ENCODE measurements at regions not wholly inside any gene's neighbourhood (a gene's known extent, or its start where the extent isn't known, plus 50 kb on each side); places are given as distances from the start of the nearest gene placed in this dataset.
"Not testable (repeated sequence)": the region's sequence is repeated elsewhere in the genome, so short reads cannot be mapped to it uniquely, and the experiment has no call there.

- FAIRE-seq; DNase-seq (ENCODE audit: low spot score): not testable (repeated sequence)
Measured at GRCh38 chr3:912717-913116, 180.1 kb upstream of the CNTN6 start.

GRCh38 chr3:923161-923910 lies 169.5 kb upstream of the CNTN6 start:
- FAIRE-seq (no peak), DNase-seq (ENCODE audit: low spot score) (no peak)

GRCh38 chr3:930866-931265 lies 162.0 kb upstream of the CNTN6 start:
- no peak for FAIRE-seq
- DNase-seq (ENCODE audit: low spot score) = no peak

- no peak for DNase-seq (ENCODE audit: low spot score)
- FAIRE-seq = no peak
Measured at GRCh38 chr3:933326-933725, 159.5 kb upstream of the CNTN6 start.

GRCh38 chr3:944786-945185 lies 148.0 kb upstream of the CNTN6 start:
- no peak for FAIRE-seq
- no peak for DNase-seq (ENCODE audit: low spot score)

DNA sequence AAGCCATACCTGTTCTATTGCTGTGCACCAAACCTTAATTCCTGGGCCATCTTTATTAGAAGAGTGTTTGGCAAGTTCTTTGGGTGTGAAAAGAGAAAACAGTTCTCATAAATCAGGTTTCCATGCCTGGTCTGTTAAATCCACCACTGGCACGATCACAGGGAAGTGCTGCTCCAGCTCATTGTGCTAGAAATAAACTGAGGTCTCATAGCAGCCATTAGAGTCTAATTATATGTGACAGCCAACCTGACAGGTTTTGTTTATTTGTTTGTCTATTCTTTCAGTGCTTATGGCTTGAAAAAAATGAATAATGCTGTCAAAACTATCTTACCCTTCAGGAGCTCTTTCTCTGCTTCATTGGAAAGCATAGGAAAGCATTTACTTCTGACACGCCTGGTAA lies 147.1 kb upstream of the CNTN6 start:
- no peak for DNase-seq (ENCODE audit: low spot score)
- no peak for FAIRE-seq

DNA sequence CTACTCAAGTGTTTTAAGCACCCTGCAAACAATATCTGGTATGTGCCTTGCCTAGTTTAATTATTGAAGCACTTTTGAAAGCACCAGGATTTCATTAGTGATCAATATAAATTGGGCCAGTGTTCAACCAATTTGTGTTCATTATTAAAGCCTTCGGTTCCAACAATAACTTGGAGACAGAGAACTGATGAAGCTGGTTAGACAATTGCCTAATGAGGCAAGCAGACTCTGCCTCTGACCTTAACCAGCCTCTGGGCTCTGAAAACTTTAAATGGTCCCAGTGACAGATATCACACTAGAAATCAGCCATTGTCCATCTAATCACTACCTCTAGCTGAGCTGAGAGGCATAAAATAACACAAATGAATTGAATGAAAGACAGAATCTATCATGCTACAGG lies 139.9 kb upstream of the CNTN6 start:
- FAIRE-seq (no peak), DNase-seq (ENCODE audit: low spot score) (no peak)

- DNase-seq (ENCODE audit: low spot score) = no peak
- FAIRE-seq = no peak
Measured at GRCh38 chr3:963255-963654, 129.6 kb upstream of the CNTN6 start.

- FAIRE-seq (no peak), DNase-seq (ENCODE audit: low spot score) (no peak)
Measured at GRCh38 chr3:963755-964154, 129.1 kb upstream of the CNTN6 start.

GRCh38 chr3:965826-966225 lies 127.0 kb upstream of the CNTN6 start:
- FAIRE-seq (no peak), DNase-seq (ENCODE audit: low spot score) (no peak)

DNA sequence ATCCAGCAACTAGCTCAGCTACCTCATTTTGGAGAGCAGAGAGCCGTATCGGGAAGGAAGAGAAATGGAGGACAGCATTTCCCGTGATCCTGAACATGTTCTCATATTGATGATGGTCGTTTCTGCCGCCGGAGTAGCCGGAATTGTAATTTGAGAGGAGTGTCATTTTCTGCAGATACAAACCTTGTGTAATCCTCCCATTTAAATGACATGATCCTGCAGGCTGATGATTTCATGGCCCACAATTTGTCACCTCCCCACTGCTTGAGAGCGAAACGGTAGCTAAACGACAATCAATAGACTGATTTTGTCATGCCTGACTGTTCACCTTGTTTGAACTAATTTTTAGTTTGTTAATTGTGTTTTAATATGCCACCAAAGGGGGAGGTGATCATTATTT lies 126.5 kb upstream of the CNTN6 start:
- no peak for DNase-seq (ENCODE audit: low spot score)

GRCh38 chr3:973340-973739 lies 119.5 kb upstream of the CNTN6 start:
- no peak for FAIRE-seq
- no peak for DNase-seq (ENCODE audit: low spot score)

More for the DNA sequence above, 126.5 kb upstream of the CNTN6 start:
- no peak for FAIRE-seq

GRCh38 chr3:976006-976405 lies 116.8 kb upstream of the CNTN6 start:
- FAIRE-seq = no peak
- DNase-seq (ENCODE audit: low spot score) = no peak

- no peak for FAIRE-seq
- no peak for DNase-seq (ENCODE audit: low spot score)
Measured at GRCh38 chr3:981156-981555, 111.7 kb upstream of the CNTN6 start.

GRCh38 chr3:988785-989184 lies 104.0 kb upstream of the CNTN6 start:
- FAIRE-seq = no peak
- DNase-seq (ENCODE audit: low spot score) = no peak

DNA sequence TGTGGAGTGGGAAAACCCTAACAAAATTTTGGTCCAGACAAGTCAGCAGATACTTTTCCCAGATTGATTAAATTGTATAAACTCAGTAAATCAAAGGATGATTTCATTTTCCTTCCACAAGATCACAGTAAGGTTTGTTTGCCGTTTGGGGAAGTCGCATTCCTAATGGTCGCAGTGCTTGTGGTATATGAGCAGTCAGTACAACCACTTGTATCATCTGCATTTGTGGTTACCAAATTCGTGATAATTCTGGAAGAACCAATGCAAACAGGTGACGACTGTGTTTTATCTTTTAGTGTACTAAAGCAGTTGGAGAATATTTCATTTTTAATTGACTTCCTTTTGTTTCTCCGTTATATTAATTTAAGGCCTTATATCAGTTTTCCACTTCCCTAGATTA lies 100.0 kb upstream of the CNTN6 start:
- DNase-seq (ENCODE audit: low spot score) = no peak
- no peak for FAIRE-seq

- FAIRE-seq (no peak), DNase-seq (ENCODE audit: low spot score) (no peak)
Measured at GRCh38 chr3:1002010-1002409, 90.8 kb upstream of the CNTN6 start.

GRCh38 chr3:1007866-1008265 lies 85.0 kb upstream of the CNTN6 start:
- DNase-seq (ENCODE audit: low spot score) (no peak), FAIRE-seq (no peak)

- DNase-seq (ENCODE audit: low spot score) (no peak), FAIRE-seq (no peak)
Measured at GRCh38 chr3:1010228-1010627, 82.6 kb upstream of the CNTN6 start.

- DNase-seq (ENCODE audit: low spot score) (no peak), FAIRE-seq (no peak)
Measured at GRCh38 chr3:1015826-1016225, 77.0 kb upstream of the CNTN6 start.

GRCh38 chr3:1017870-1018269 lies 75.0 kb upstream of the CNTN6 start:
- DNase-seq (ENCODE audit: low spot score) (no peak), FAIRE-seq (no peak)

DNA sequence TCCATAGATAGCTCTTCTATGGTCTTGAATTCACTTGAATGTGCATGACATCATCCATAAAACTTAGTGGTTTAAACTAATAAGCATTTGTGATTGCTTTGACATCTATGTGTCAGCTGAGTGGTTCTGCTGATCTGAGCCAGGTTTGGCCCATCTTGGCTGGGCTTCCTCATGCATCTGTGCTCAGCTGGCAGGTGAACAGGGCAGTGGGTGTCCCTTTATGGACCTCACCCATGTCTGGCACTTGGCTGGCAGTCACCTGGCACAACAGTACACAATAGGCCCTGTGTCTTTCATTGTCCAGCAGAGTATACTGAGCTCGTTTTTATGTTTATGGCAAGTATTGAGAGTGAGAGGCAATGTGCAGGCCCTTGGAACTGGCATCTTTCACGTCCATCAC lies 73.7 kb upstream of the CNTN6 start:
- DNase-seq (ENCODE audit: low spot score) = no peak
- FAIRE-seq = no peak

DNA sequence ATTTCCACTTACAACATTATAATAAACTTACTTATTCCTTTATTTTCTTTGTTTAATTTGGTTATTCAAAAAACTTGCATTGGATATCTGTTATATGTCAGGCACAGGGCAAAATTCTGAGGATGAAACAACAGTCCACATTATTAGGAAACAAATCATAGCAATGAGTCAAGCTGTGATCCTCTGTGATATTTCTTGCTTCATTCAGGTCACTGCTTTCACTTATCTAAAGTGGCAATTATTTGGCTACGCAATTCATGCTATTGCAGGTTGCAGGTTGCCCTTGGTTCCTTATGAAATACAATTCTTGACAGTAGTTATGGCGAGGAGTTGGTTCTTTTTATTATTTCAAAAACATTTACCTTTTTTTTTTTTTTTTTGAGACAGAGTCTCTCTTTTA lies 66.4 kb upstream of the CNTN6 start:
- FAIRE-seq (no peak), DNase-seq (ENCODE audit: low spot score) (no peak)
